WTC11 (cell line): ENCODE measurements at regions not wholly inside any gene's neighbourhood (a gene's known extent, or its start where the extent isn't known, plus 50 kb on each side); places are given as distances from the start of the nearest gene placed in this dataset.

Experiments
- ATAC-seq: fragments of 200-7000 bp; cut with Tn5 transposase; 2 replicates; pipeline ENCODE4 v1.10.0; 2021; ENCODE audit warnings: mild to moderate bottlenecking, moderate library complexity
- CTCF ChIA-PET: fragments of 300-600 bp; sonication (Branson Sonifier 250); formaldehyde crosslinking; loops from one replicate; lab custom pipeline; 2021; ENCODE audit warnings: antibody characterized with exemption; lab: Charles Lee
- POLR2A ChIA-PET: fragments of 350-600 bp; sonication (Branson Sonifier 250); formaldehyde crosslinking; loops from one replicate; lab custom pipeline; 2021; ENCODE audit warnings: antibody characterized with exemption; lab: Charles Lee
- DNase-seq: peaks from one replicate; pipeline ENCODE4 v3.0.0; 2021; ENCODE audit warnings: low spot score
- H3K27ac Mint-ChIP-seq: 2 replicates; pipeline ENCODE4 v1.8.0; 2021; ENCODE audit warnings: mixed read lengths
- H3K27me3 Mint-ChIP-seq: 2 replicates; pipeline ENCODE4 v1.8.0; 2021; ENCODE audit warnings: low read depth, mild to moderate bottlenecking, moderate library complexity, mixed read lengths
- H3K36me3 Mint-ChIP-seq: 2 replicates; pipeline ENCODE4 v1.8.0; 2021; ENCODE audit warnings: mixed read lengths
- H3K4me1 Mint-ChIP-seq: 2 replicates; pipeline ENCODE4 v1.8.0; 2022; ENCODE audit warnings: mixed read lengths
- H3K4me3 Mint-ChIP-seq: 2 replicates; pipeline ENCODE4 v1.8.0; 2021; ENCODE audit warnings: mild to moderate bottlenecking, moderate library complexity, mixed read lengths
- H3K9me3 Mint-ChIP-seq: 2 replicates; pipeline ENCODE4 v1.8.0; 2021; ENCODE audit warnings: mixed read lengths
- EMX1 ChIP-seq: fragments of 250-450 bp; sonication (Bioruptor Pico); IDR thresholded peaks from 2 replicates; pipeline ENCODE4 v1.8.0; 2021; ENCODE audit warnings: mild to moderate bottlenecking
- ERG ChIP-seq: fragments of 250-450 bp; sonication (Bioruptor Pico); IDR thresholded peaks from 2 replicates; pipeline ENCODE4 v1.8.0; 2021; ENCODE audit warnings: mild to moderate bottlenecking
- ESRRA ChIP-seq: sonication (generic); formaldehyde crosslinking; IDR thresholded peaks from 2 replicates; pipeline ENCODE4 v1.8.1; 2022; ENCODE audit warnings: mild to moderate bottlenecking, missing genetic modification reagents, borderline replicate concordance
- GRHL2 ChIP-seq: fragments of 250-450 bp; sonication (Bioruptor Pico); IDR thresholded peaks from 2 replicates; pipeline ENCODE4 v1.8.0; 2022; ENCODE audit warnings: mild to moderate bottlenecking, moderate library complexity; ENCODE audit not compliant: insufficient replicate concordance, severe bottlenecking
- HMGA2 ChIP-seq: fragments of 250-450 bp; sonication (Bioruptor Pico); IDR thresholded peaks from 2 replicates; pipeline ENCODE4 v1.4.0; 2021; ENCODE audit warnings: mild to moderate bottlenecking, moderate library complexity
- KAT7 ChIP-seq: sonication (generic); formaldehyde crosslinking; IDR thresholded peaks from 2 replicates; pipeline ENCODE4 v1.8.1; 2023; ENCODE audit warnings: missing genetic modification reagents, mild to moderate bottlenecking, borderline replicate concordance
- MAX ChIP-seq: sonication (generic); formaldehyde crosslinking; IDR thresholded peaks from 2 replicates; pipeline ENCODE4 v1.8.0; 2022; ENCODE audit warnings: mild to moderate bottlenecking, missing genetic modification reagents
- MXD4 ChIP-seq: fragments of 250-450 bp; sonication (Bioruptor Pico); IDR thresholded peaks from 2 replicates; pipeline ENCODE4 v1.8.0; 2021; ENCODE audit warnings: mild to moderate bottlenecking, moderate library complexity, borderline replicate concordance
- NFATC4 ChIP-seq: fragments of 250-450 bp; sonication (Bioruptor Pico); IDR thresholded peaks from 2 replicates; pipeline ENCODE4 v1.9.0; 2021; ENCODE audit warnings: mild to moderate bottlenecking
- RELA ChIP-seq: sonication (generic); formaldehyde crosslinking; IDR thresholded peaks from 2 replicates; pipeline ENCODE4 v1.8.1; 2022; ENCODE audit warnings: missing genetic modification reagents, mild to moderate bottlenecking, borderline replicate concordance
- RORB ChIP-seq: fragments of 250-450 bp; sonication (Bioruptor Pico); IDR thresholded peaks from 2 replicates; pipeline ENCODE4 v1.9.0; 2021; ENCODE audit warnings: mild to moderate bottlenecking
- SMAD3 ChIP-seq: sonication (generic); formaldehyde crosslinking; IDR thresholded peaks from 2 replicates; pipeline ENCODE4 v1.8.0; 2022; ENCODE audit warnings: missing genetic modification reagents, mild to moderate bottlenecking, borderline replicate concordance
- TP53 ChIP-seq: sonication (generic); formaldehyde crosslinking; IDR thresholded peaks from 2 replicates; pipeline ENCODE4 v1.8.1; 2023; ENCODE audit warnings: mild to moderate bottlenecking, missing genetic modification reagents
- USF1 ChIP-seq: sonication (generic); formaldehyde crosslinking; IDR thresholded peaks from 2 replicates; pipeline ENCODE4 v1.8.0; 2022; ENCODE audit warnings: mild to moderate bottlenecking, missing genetic modification reagents
- ZNF138 ChIP-seq: sonication (generic); formaldehyde crosslinking; conservative IDR thresholded peaks from 2 replicates; pipeline ENCODE4 v1.8.1; 2022; ENCODE audit warnings: mild to moderate bottlenecking, moderate library complexity, missing genetic modification reagents
- ZNF281 ChIP-seq: sonication (generic); formaldehyde crosslinking; IDR thresholded peaks from 2 replicates; pipeline ENCODE4 v1.8.0; 2023; ENCODE audit warnings: mild to moderate bottlenecking, missing genetic modification reagents
- ZNF532 ChIP-seq: fragments of 250-450 bp; sonication (Bioruptor Pico); IDR thresholded peaks from 2 replicates; pipeline ENCODE4 v1.9.0; 2021; ENCODE audit warnings: mild to moderate bottlenecking, borderline replicate concordance

- no peak for TF ChIP-seq EMX1 (CRISPR knock-in tag)
- no peak for TF ChIP-seq GRHL2 (CRISPR knock-in tag)
- no peak for TF ChIP-seq RELA
- no peak for TF ChIP-seq ESRRA
- TF ChIP-seq SMAD3 = no peak
Measured at GRCh38 chr1:86636898-86637297, 67.5 kb upstream of the SH3GLB1 start (continued).

- Mint-ChIP-seq H3K27me3 (no peaks in the 10 kb centered on the region), H3K4me1 (no peaks in the 10 kb centered on the region), H3K4me3 (no peak overlapping the region), H3K9me3 (no peaks in the 10 kb centered on the region), H3K27ac (no peak overlapping the region), H3K36me3 (no peaks in the 10 kb centered on the region)
- DNase-seq = no peak
- CTCF ChIA-PET = no interaction called here
- POLR2A ChIA-PET = no interaction called here
- ATAC-seq = no peak
- TF ChIP-seq ZNF281 (CRISPR knock-in tag) = no peak
- TF ChIP-seq MXD4 = no peak
- no peak for TF ChIP-seq GRHL2 (CRISPR knock-in tag)
- TF ChIP-seq ZNF138 (CRISPR knock-in tag) = no peak
Measured at GRCh38 chr1:86640161-86640670, 64.2 kb upstream of the SH3GLB1 start.

GRCh38 chr1:86641318-86641717 lies 63.1 kb upstream of the SH3GLB1 start:
- TF ChIP-seq ERG (CRISPR knock-in tag) (no peak), MAX (no peak), NFATC4 (CRISPR knock-in tag) (no peak), HMGA2 (CRISPR knock-in tag) (no peak), ZNF532 (CRISPR knock-in tag) (no peak), KAT7 (CRISPR knock-in tag) (no peak), TP53 (no peak), RORB (CRISPR knock-in tag) (no peak), USF1 (no peak)
- ChIA-PET CTCF (no interaction called here), POLR2A (no interaction called here)
- no peaks in the 10 kb centered on the region for H3K9me3 Mint-ChIP-seq
- H3K27me3 Mint-ChIP-seq = no peaks in the 10 kb centered on the region
- H3K36me3 Mint-ChIP-seq = no peaks in the 10 kb centered on the region
- no peak for DNase-seq
- no peak overlapping the region for H3K27ac Mint-ChIP-seq
- H3K4me3 Mint-ChIP-seq = no peak overlapping the region
- H3K4me1 Mint-ChIP-seq = no peaks in the 10 kb centered on the region
- ATAC-seq = no peak
